H9 (cell line): ENCODE measurements at regions not wholly inside any gene's neighbourhood (a gene's known extent, or its start where the extent isn't known, plus 50 kb on each side); places are given as distances from the start of the nearest gene placed in this dataset.

ENCODE experiments used
- DNase-seq: peaks from one replicate; pipeline ENCODE4 v3.0.0-alpha.2; 2017
- H2AFZ ChIP-seq: one replicate; pipeline ENCODE4 v1.6.1; 2013; ENCODE audit warnings: mild to moderate bottlenecking, low read length, control low read depth, moderate library complexity
- H2AK5ac ChIP-seq: 2 replicates; pipeline ENCODE4 v1.6.1; 2013; ENCODE audit warnings: low read length, control low read depth, mixed read lengths; ENCODE audit not compliant: insufficient read length
- H2BK120ac ChIP-seq: one replicate; pipeline ENCODE4 v1.6.1; 2013; ENCODE audit warnings: low read depth, mild to moderate bottlenecking, low read length, control low read depth, inconsistent platforms; ENCODE audit not compliant: poor library complexity, severe bottlenecking
- H2BK12ac ChIP-seq: 2 replicates; pipeline ENCODE4 v1.6.1; 2013; ENCODE audit warnings: low read length, control low read depth, mixed read lengths, low read depth; ENCODE audit not compliant: insufficient read length
- H2BK15ac ChIP-seq: 2 replicates; pipeline ENCODE4 v1.6.1; 2013; ENCODE audit warnings: low read depth, low read length, control low read depth
- H2BK20ac ChIP-seq: one replicate; pipeline ENCODE4 v1.6.1; 2013; ENCODE audit warnings: low read depth, mild to moderate bottlenecking, low read length, control low read depth, inconsistent platforms; ENCODE audit not compliant: poor library complexity, severe bottlenecking
- H2BK5ac ChIP-seq: 2 replicates; pipeline ENCODE4 v1.6.1; 2013; ENCODE audit warnings: low read length, control low read depth, mixed read lengths; ENCODE audit not compliant: insufficient read length
- H3K14ac ChIP-seq: 2 replicates; pipeline ENCODE4 v1.6.1; 2013; ENCODE audit warnings: low read length, control low read depth; ENCODE audit not compliant: insufficient read depth
- H3K18ac ChIP-seq: 2 replicates; pipeline ENCODE4 v1.6.1; 2013; ENCODE audit warnings: low read depth, mild to moderate bottlenecking, mixed read lengths, low read length, control low read depth; ENCODE audit not compliant: insufficient read length
- H3K23ac ChIP-seq: 2 replicates; pipeline ENCODE4 v1.6.1; 2013; ENCODE audit warnings: low read length, control low read depth, mixed read lengths, low read depth; ENCODE audit not compliant: insufficient read length
- H3K23me2 ChIP-seq: 2 replicates; pipeline ENCODE4 v1.6.1; 2013; ENCODE audit warnings: low read depth, mild to moderate bottlenecking, mixed read lengths, low read length, control low read depth; ENCODE audit not compliant: insufficient read length, poor library complexity, severe bottlenecking
- H3K27ac ChIP-seq: 2 replicates; pipeline ENCODE4 v1.5.1; 2013; ENCODE audit warnings: low read length, control low read depth, mixed read lengths, low read depth; ENCODE audit not compliant: insufficient read length
- H3K27me3 ChIP-seq: 2 replicates; pipeline ENCODE4 v1.6.1; 2013; ENCODE audit warnings: low read length, control low read depth, inconsistent platforms; ENCODE audit not compliant: insufficient read depth
- H3K4ac ChIP-seq: 2 replicates; pipeline ENCODE4 v1.6.1; 2013; ENCODE audit warnings: low read depth, mild to moderate bottlenecking, control low read depth, inconsistent platforms, low read length, moderate library complexity
- H3K4me1 ChIP-seq: 2 replicates; pipeline ENCODE4 v1.6.1; 2013; ENCODE audit warnings: low read length, control low read depth, inconsistent platforms; ENCODE audit not compliant: insufficient read depth
- H3K4me2 ChIP-seq: 2 replicates; pipeline ENCODE4 v1.6.1; 2013; ENCODE audit warnings: low read length, control low read depth, mixed read lengths; ENCODE audit not compliant: insufficient read length, insufficient read depth
- H3K56ac ChIP-seq: 2 replicates; pipeline ENCODE4 v1.6.1; 2013; ENCODE audit warnings: low read depth, mild to moderate bottlenecking, mixed read lengths, low read length, control low read depth; ENCODE audit not compliant: insufficient read length
- H3K79me1 ChIP-seq: 2 replicates; pipeline ENCODE4 v1.6.1; 2013; ENCODE audit warnings: low read depth, mild to moderate bottlenecking, moderate library complexity, low read length, control low read depth, inconsistent platforms; ENCODE audit not compliant: insufficient read depth, poor library complexity, severe bottlenecking
- H3K79me2 ChIP-seq: 2 replicates; pipeline ENCODE4 v1.6.1; 2013; ENCODE audit warnings: low read length, control low read depth, inconsistent platforms; ENCODE audit not compliant: insufficient read depth
- H3K9ac ChIP-seq: 2 replicates; pipeline ENCODE4 v1.6.1; 2013; ENCODE audit warnings: low read length, control low read depth, mixed read lengths; ENCODE audit not compliant: insufficient read length; ENCODE audit errors: extremely low read depth
- H3K9me3 ChIP-seq: one replicate; pipeline ENCODE4 v1.6.1; 2013; ENCODE audit warnings: low read depth, low read length, inconsistent platforms; ENCODE audit not compliant: control insufficient read depth
- H3T11ph ChIP-seq: one replicate; pipeline ENCODE4 v1.6.1; 2013; ENCODE audit warnings: mild to moderate bottlenecking, low read length, control low read depth, inconsistent platforms
- H4K20me1 ChIP-seq: one replicate; pipeline ENCODE4 v1.6.1; 2013; ENCODE audit not compliant: control insufficient read depth, insufficient read length, insufficient read depth
- H4K5ac ChIP-seq: 2 replicates; pipeline ENCODE4 v1.6.1; 2013; ENCODE audit warnings: low read depth, mild to moderate bottlenecking, mixed read lengths, low read length, control low read depth; ENCODE audit not compliant: insufficient read length
- H4K8ac ChIP-seq: replicated peaks from 2 replicates; pipeline ENCODE4 v1.6.1; 2013; ENCODE audit warnings: low read length, control low read depth, mixed read lengths, low read depth; ENCODE audit not compliant: insufficient read length
- H4K91ac ChIP-seq: 2 replicates; pipeline ENCODE4 v1.6.1; 2013; ENCODE audit warnings: low read depth, mild to moderate bottlenecking, moderate library complexity, mixed read lengths, low read length, control low read depth; ENCODE audit not compliant: insufficient read length
- H3K27ac Mint-ChIP-seq, 3 experiments: 2 replicates in 2 of 3; 3 replicates in 1 of 3; pipeline ENCODE4 v1.8.0; 2020 to 2021; ENCODE audit warnings: mixed read lengths in 3 of 3, mild to moderate bottlenecking in 1 of 3, moderate library complexity in 1 of 3
- H3K27me3 Mint-ChIP-seq: 2 replicates; pipeline ENCODE4 v1.8.0; 2021; ENCODE audit warnings: low read depth, mild to moderate bottlenecking, moderate library complexity, mixed read lengths
- H3K36me3 Mint-ChIP-seq, 3 experiments: 2 replicates in 2 of 3; 3 replicates in 1 of 3; pipeline ENCODE4 v1.8.0; 2020 to 2021; ENCODE audit warnings: low read depth in 3 of 3, mixed read lengths in 3 of 3; ENCODE audit not compliant: insufficient read depth in 1 of 3
- H3K4me1 Mint-ChIP-seq, 2 experiments: 2 replicates each; pipeline ENCODE4 v1.8.0; 2020; ENCODE audit warnings: mixed read lengths in 2 of 2
- H3K4me3 Mint-ChIP-seq, 2 experiments: 2 replicates in 1 of 2; 3 replicates in 1 of 2; pipeline ENCODE4 v1.8.0; 2020 to 2021; ENCODE audit warnings: mild to moderate bottlenecking in 2 of 2, mixed read lengths in 2 of 2, moderate library complexity in 1 of 2
- H3K9me3 Mint-ChIP-seq, 2 experiments: 2 replicates in 1 of 2; 3 replicates in 1 of 2; pipeline ENCODE4 v1.8.0; 2020; ENCODE audit warnings: mild to moderate bottlenecking in 2 of 2, mixed read lengths in 2 of 2, moderate library complexity in 1 of 2
- CTCF ChIP-seq: fragments of 200-600 bp; sonication (generic); conservative IDR thresholded peaks from 3 replicates; pipeline ENCODE4 v1.8.0; 2021; ENCODE audit warnings: antibody characterized with exemption, mild to moderate bottlenecking
- WGBS: extraction: QIAGEN DNeasy Blood & Tissue Kit; methylation state at CpG from one replicate; pipeline ENCODE4 v1.1.7; 2013; ENCODE audit warnings: missing lambda C conversion rate, low lambda C conversion rate, mixed read lengths; ENCODE audit not compliant: insufficient read length; ENCODE audit errors: extremely low coverage; 5-methylcytosine and 5-hydroxymethylcytosine counted together

- no peak for TF ChIP-seq CTCF
- H4K8ac ChIP-seq = no peak overlapping the region
- H3K23ac ChIP-seq = no peak overlapping the region
- H2BK5ac ChIP-seq = no peak overlapping the region
- WGBS = no CpG with 5 or more reads among the region's 6 CpGs
- H3K4ac ChIP-seq = no peak overlapping the region
- no peak overlapping the region for H2AK5ac ChIP-seq
- Mint-ChIP-seq H3K4me1 (no peaks in the 10 kb centered on the region), H3K4me3 (no peak overlapping the region), H3K9me3 (peaks cover 11 to 14% of the 10 kb centered on the region in 2 experiments), H3K27me3 (no peaks in the 10 kb centered on the region), H3K27ac (no peak overlapping the region), H3K36me3 (peaks cover 8 to 15% (median 11%) of the 10 kb centered on the region in 3 experiments)
- H3K14ac ChIP-seq = no peak overlapping the region
- H3K18ac ChIP-seq = no peak overlapping the region
- H3K27me3 ChIP-seq = no peaks in the 10 kb centered on the region
- H2BK15ac ChIP-seq = no peak overlapping the region
- H3K79me1 ChIP-seq = no peaks in the 10 kb centered on the region
- H3K4me2 ChIP-seq = no peak overlapping the region
- H3K27ac ChIP-seq = no peak overlapping the region
- H3K23me2 ChIP-seq = no peaks in the 10 kb centered on the region
- no peak overlapping the region for H2BK120ac ChIP-seq
- H2BK12ac ChIP-seq = no peak overlapping the region
- no peak overlapping the region for H2AFZ ChIP-seq
- no peaks in the 10 kb centered on the region for H3K79me2 ChIP-seq
- no peak for DNase-seq
- H3K4me1 ChIP-seq = peaks cover 4% of the 10 kb centered on the region; the same call in 1 of the 2 replicates
- H3T11ph ChIP-seq = no peak overlapping the region
- no peak overlapping the region for H4K5ac ChIP-seq
- no peak overlapping the region for H2BK20ac ChIP-seq
- no peaks in the 10 kb centered on the region for H4K20me1 ChIP-seq
- H3K9ac ChIP-seq = no peak overlapping the region
- H3K56ac ChIP-seq = no peak overlapping the region
- no peak overlapping the region for H4K91ac ChIP-seq
- no peaks in the 10 kb centered on the region for H3K9me3 ChIP-seq
Measured at GRCh38 chr7:8379264-8379663, 54.1 kb upstream of the NXPH1 start.
